Dermis microvascular lymphatic vessel endothelial cell (primary cell): ENCODE measurements at regions not wholly inside any gene's neighbourhood (a gene's known extent, or its start where the extent isn't known, plus 50 kb on each side); places are given as distances from the start of the nearest gene placed in this dataset.

Experiments used
- DNase-seq, 2 donors: peaks; one replicate each; pipeline versions ENCODE4 v3.0.0 to v3.0.0-alpha.2; 2010; ENCODE audit warnings: low read depth in 2 of 2

GRCh38 chr14:97428808-97429440 is 631.7 kb downstream of the VRK1 start:
- DNase-seq: no peak

DNA sequence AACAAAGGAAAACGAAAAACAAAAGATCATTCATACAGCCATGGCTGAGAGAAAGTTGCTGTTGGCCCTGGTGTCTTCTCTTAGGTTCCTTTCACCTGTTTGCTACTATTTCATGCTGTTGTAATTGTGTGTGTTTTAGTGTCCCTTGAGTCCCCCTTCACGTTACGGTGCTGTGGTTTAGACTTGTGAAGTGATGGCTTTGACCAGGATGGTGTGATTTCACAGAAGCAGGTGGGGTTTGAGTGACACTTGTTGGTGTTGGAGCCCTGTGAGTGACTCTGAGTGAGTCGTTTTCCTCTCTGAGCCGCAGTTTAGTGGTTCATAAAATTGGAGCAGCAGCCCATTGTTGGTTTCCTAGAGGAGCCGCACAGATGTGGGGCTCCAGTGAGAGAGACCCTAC is 635.4 kb downstream of the VRK1 start:
- DNase-seq: no peak

DNA sequence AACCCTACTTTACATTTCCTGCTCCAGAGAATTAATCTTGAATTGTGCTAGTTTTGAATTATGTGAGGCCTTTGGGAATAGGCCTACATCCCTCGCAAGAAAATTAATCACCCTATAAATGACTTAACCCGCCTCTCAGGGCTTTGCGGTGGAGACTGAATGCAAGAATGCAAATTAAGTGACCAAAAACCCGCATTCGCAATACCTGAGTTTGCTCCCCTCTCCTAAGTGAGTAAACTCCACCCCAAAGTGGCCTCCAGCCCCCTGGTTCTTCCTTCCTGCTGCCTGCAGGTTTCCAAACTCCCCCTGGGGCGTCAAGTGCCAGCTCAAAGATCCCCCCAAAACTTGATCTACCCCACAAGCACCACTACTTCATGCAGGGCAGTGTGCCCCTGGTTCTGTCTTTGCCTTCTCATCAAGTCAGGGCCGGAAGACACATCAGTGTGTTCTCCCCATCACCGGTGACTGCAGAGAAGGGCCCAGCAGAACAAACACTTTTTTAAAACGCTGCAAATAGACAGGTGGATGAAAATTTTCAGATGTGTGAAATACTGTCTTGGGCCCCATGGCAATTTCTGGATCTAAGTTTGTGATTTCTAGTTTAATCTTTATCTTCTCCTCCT is 644.7 kb downstream of the VRK1 start:
- DNase-seq: no peak

GRCh38 chr14:97442363-97442762 is 645.2 kb downstream of the VRK1 start:
- DNase-seq: no peak

- DNase-seq: no peak
Measured at GRCh38 chr14:97443412-97443811, 646.2 kb downstream of the VRK1 start.

GRCh38 chr14:97444248-97444647 is 647.1 kb downstream of the VRK1 start:
- DNase-seq: no peak

DNA sequence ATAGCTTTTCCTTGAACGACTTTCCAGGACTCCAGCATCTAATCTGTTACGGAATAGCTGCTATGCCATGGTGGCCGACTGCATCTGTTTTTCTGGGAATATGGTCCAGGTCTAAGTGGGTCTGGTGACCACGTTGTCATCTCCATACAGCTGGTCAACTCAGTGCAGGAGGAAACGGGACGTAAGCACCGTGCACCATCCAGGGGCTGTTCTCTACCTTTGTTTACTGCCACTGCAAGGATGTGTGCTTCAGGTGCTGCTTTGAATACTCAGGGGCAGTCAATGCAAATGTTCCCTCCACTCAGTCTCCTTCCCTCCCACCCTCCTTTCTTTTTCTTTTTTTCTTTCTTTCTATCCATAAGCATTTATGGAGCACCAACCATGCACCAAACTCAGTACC is 648.2 kb downstream of the VRK1 start:
- DNase-seq: no peak

- no peak for DNase-seq
Measured at GRCh38 chr14:97446087-97446486, 648.9 kb downstream of the VRK1 start.

- no peak for DNase-seq
Measured at GRCh38 chr14:97452314-97452713, 655.1 kb downstream of the VRK1 start.

DNA sequence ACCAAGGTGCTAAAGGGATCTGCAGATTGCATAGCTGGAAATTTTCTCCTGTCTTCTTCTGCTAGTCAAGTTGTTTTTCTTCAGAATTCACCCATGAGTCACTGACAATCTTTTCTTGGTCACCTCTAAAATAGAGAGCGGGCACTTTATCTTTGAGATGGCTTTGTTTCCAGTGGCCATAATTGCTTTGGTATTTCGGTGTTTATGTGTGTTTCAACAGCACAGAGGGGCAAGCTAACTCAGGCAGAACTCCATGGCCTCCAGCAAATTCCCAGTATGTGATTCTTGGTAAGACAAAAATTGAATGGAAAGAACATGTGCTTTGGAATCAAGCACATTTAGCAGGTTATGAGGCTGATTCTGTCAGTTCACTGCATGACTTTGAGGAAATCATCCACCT is 656.8 kb downstream of the VRK1 start:
- no peak for DNase-seq

GRCh38 chr14:97456462-97456861 is 659.3 kb downstream of the VRK1 start:
- DNase-seq: no peak

GRCh38 chr14:97456958-97457357 is 659.8 kb downstream of the VRK1 start:
- no peak for DNase-seq

DNA sequence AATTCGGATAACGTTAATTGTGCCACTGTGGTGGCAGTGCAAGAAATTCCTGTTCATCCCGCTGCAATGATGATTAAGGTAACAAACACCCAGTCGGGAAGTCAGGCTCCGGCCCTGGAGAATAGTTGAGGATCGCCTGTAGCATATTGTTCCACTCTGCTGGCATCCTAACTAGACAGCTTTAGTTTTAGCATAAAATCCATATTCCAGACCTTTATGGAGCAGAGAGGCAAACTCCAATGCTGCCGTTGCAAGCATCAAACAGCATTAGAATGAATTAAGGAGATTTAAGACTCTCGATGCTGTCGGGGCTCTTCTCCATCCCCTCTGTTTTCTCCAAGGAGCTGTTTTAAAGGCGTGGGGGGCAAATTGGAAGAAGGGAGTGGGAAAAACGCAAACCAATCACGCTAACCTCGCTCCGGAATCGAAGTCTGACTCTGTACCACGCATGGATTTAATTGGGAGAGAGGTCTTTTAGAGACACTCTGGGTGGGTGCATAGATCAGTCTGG is 660.4 kb downstream of the VRK1 start:
- no peak for DNase-seq

DNA sequence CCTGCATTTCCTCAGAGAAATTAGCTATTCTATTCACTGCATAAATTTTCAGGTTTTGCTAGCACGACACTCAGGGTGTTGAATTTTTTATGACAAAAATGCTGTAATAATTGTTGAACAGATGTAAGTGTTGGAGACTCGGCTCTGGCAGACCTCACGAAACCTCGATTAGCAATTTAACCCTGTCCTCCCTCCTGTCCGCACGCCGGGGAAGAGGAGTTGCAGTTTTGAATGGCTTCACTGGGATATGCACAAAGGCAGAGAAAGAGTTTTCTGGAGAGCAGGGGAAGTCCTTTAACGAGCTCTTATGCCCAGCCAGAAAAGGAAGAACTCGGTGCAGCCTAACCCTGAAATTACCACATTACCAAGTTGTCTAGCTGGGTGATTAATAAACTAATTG is 661.1 kb downstream of the VRK1 start:
- no peak for DNase-seq

DNA sequence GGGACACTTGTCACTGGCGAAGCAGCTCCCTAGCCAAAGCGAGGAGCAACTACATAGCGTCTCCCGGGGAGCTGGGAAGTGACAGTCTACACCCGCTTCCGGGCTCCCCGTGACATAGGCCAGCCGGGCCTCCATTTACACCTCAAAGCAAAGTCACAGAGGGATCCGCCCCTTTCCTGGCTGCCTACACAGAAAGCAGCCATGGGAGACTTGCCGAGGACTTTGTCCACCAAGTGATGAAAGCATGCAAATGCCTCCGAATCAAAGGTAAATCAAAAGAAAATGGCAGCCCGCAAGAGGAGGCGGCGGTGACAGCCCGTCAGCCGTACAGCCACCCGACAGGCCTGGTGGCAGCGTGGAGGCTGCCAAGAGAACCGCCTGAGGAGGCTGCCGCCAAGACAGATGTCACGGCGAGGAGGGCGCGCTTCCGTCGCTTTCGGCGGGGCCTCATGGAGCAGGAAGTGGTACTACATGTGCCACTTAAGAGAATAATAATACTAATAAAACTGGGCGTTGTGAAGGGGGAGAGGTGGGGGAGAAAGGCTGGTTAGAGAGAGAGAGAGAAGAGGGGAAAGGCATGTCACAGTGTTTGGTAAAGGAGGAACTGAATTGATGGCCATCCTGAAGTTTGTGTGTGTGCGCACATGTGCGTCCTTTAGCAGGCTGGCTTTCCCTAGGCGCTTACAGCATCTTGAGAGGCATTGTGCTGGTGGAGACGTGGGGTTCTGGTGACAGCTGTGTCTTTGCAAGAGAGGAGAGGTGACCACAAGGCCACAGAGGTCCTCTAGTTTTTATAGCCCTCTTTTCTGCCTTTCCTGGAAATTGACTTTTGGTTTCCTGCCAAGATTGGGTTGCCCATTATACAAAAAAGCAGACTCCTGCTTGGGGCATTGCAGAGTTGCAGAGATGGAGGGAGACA is 661.7 kb downstream of the VRK1 start:
- DNase-seq: no peak

GRCh38 chr14:97462081-97462480 is 664.9 kb downstream of the VRK1 start:
- no peak for DNase-seq

GRCh38 chr14:97468220-97468619 is 671.0 kb downstream of the VRK1 start:
- DNase-seq: no peak

DNA sequence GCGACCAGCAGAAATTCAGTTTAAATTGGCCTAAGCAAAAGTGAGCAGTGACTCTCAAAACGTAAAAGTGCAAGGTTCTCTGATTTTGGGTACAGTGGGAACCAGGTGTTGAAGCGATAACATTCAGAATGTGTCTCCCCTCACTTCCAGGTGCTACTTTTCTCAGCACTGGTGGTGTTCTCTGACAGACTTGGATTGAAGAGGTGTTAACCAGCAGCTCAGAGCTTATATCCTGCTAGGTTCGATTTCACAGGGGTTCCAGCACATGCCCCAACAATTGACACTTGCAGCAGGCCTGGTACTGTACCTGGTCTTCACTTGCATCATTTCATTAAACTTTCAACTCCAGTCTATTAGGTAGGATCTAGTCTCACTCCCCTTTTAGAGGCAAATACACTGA is 680.2 kb downstream of the VRK1 start:
- DNase-seq: no peak

DNA sequence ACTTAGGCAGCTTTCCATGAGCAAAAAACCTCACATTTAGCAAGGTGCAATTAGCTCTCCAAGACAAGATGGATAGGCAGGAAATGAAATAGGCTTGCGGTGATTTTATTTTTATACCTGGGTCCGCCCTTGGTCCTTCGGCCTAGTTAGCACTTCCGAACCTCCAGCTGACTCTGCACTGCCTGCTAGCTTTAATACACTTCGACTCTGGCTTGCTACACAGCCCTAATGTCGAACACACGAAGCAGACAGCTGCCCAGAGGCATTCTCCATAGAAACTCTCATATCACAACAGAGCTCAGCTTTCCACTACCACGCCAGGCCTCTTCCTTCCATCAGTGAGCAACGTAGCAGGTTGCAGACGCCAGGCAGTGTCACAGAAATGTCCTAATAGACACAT is 688.0 kb downstream of the VRK1 start:
- no peak for DNase-seq

DNA sequence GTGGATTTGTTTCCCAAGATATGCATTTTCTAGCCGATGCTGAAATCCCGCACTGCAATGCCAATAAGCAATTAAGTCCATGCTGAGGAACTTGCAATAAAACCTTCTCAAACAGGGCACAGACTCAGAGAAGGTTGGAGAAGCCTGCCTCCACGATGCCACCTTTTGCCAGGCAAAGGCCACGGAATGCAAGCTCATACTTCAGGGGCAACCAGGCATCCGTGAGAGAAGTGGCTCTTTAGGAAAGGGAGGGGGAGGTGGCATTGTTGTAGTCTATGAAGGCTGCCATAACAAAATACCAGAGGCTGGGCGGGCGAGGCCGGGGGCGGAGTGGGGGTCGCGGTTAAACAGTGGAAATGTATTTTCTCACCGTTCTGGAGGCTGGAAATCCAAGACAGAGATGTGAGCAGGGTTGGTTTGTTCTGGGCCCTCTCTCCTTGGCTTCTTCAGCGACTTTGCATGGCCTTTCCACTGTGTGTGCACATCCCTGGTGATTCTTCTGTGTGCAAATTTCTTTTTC is 689.5 kb downstream of the VRK1 start:
- DNase-seq: no peak

- no peak for DNase-seq
Measured at GRCh38 chr14:97489750-97490149, 692.6 kb downstream of the VRK1 start.

DNA sequence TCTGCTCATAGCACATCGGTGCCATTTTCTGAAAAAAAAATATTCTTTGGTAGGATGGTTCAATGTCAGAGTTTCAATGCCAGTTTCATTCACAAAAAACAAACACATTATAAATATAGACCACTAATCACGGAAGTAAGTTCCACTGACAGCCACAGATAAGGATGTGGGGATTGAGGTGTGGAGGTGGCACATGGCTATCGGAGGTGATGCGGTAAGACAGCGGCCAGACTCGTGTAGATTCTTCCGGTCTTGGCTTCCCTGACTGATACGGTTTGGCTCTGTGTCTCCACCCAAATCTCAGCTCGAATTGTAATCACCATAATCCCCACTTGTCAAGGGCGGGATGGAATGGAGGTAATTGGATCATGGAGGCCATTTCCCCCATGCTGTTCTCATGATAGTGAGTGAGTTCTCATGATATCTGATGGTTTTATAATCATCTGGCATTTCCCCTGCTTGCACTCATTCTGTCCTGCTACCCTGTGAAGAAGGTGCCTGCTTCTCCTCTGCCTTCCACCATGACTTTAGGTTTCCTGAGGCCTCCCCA is 693.4 kb downstream of the VRK1 start:
- DNase-seq: no peak
